Ectodermal cell (in vitro differentiated cells): ENCODE measurements at regions not wholly inside any gene's neighbourhood (a gene's known extent, or its start where the extent isn't known, plus 50 kb on each side); places are given as distances from the start of the nearest gene placed in this dataset.

Experiments used
- H3K27ac ChIP-seq: 2 replicates; pipeline ENCODE4 v1.7.0; 2013; ENCODE audit warnings: mild to moderate bottlenecking, low read depth, low read length; ENCODE audit not compliant: insufficient read depth, poor library complexity, severe bottlenecking
- H3K27me3 ChIP-seq: 2 replicates; pipeline ENCODE4 v1.7.0; 2013; ENCODE audit warnings: mild to moderate bottlenecking, low read length; ENCODE audit not compliant: insufficient read depth, control insufficient read depth, poor library complexity, severe bottlenecking
- H3K36me3 ChIP-seq: one replicate; pipeline ENCODE4 v1.7.0; 2013; ENCODE audit warnings: low read length; ENCODE audit not compliant: control insufficient read depth, insufficient read depth
- H3K4me1 ChIP-seq: one replicate; pipeline ENCODE4 v1.7.0; 2013; ENCODE audit warnings: low read length; ENCODE audit not compliant: control insufficient read depth, insufficient read depth
- H3K4me3 ChIP-seq: 2 replicates; pipeline ENCODE4 v1.7.0; 2013; ENCODE audit warnings: low read depth, low read length, control low read depth; ENCODE audit not compliant: insufficient read depth
- H3K9me3 ChIP-seq: 2 replicates; pipeline ENCODE4 v1.7.0; 2013; ENCODE audit warnings: mild to moderate bottlenecking, low read length, moderate library complexity; ENCODE audit not compliant: control insufficient read depth
- WGBS, 2 experiments: methylation state at CpG; one replicate each; pipeline ENCODE4 v1.1.7; 2013; ENCODE audit warnings: missing lambda C conversion rate in 2 of 2; 5-methylcytosine and 5-hydroxymethylcytosine counted together

DNA sequence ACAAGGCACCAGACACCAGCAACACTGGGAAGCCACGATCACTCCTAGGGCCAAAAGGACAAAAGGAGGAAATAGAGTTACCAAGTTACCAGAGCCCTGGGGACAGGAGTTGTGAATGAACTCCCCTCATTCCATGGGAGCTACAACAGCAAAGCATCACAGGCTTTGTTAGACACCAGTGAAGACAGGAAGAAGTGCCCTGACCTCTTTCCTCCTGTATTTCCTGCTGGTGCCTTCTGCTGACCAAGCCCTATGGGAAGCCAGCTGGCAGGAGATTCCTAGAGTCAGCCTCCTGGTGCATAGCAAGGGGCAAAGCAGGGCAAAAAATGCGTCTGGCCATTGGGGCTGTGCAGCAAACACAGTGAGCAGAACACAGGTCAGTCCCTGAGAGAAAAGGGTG, 374.7 kb downstream of the ZSWIM6 start:
- Histone ChIP-seq H3K27me3 (no peaks in the 10 kb centered on the region), H3K27ac (no peak overlapping the region), H3K36me3 (no peaks in the 10 kb centered on the region), H3K9me3 (no peaks in the 10 kb centered on the region), H3K4me1 (no peaks in the 10 kb centered on the region), H3K4me3 (no peak overlapping the region)
- WGBS, 2 experiments: 85 to 94% methylated on average over 2 of the region's 2 CpGs

GRCh38 chr5:61719124-61719523, 387.1 kb downstream of the ZSWIM6 start:
- Histone ChIP-seq H3K4me3 (no peak overlapping the region), H3K9me3 (no peaks in the 10 kb centered on the region), H3K27me3 (no peaks in the 10 kb centered on the region), H3K27ac (no peak overlapping the region), H3K36me3 (no peaks in the 10 kb centered on the region), H3K4me1 (no peaks in the 10 kb centered on the region)
- 60 to 94% methylated on average over 1 of the region's 1 CpG for WGBS, 2 experiments

GRCh38 chr5:61720829-61721228, 388.8 kb downstream of the ZSWIM6 start:
- Histone ChIP-seq H3K27me3 (no peaks in the 10 kb centered on the region), H3K9me3 (no peaks in the 10 kb centered on the region), H3K4me1 (no peaks in the 10 kb centered on the region), H3K4me3 (no peak overlapping the region), H3K27ac (no peak overlapping the region), H3K36me3 (no peaks in the 10 kb centered on the region)
- 93 to 100% methylated on average over 1 of the region's 1 CpG for WGBS, 2 experiments

GRCh38 chr5:61724102-61724501, 392.0 kb downstream of the ZSWIM6 start:
- WGBS, 2 experiments: 95 to 100% methylated on average over 1 to 2 of the region's 2 CpGs
- Histone ChIP-seq H3K27me3 (no peaks in the 10 kb centered on the region), H3K36me3 (no peaks in the 10 kb centered on the region), H3K4me3 (no peak overlapping the region), H3K27ac (no peak overlapping the region), H3K9me3 (no peaks in the 10 kb centered on the region), H3K4me1 (no peaks in the 10 kb centered on the region)

DNA sequence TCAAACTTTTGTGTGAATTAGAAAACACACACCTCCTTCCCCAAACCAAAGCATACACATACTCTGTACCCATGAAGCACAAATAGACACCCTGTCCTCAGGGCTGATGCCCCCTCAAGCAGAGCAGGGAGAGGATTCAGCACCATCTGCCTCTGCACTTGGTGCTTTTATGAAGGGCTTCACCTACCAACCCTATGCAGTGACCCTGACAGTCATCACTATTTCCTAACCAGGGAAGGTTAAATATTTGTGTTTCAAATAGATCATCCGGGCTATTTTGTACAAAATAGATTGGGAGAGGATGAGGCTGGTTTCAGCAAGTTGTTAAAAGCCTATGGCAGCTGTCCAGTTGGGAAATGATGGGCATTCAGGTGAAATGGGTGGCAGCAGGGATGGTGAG, 396.2 kb downstream of the ZSWIM6 start:
- 86 to 100% methylated on average over 1 of the region's 1 CpG for whole genome bisulfite sequencing, 2 experiments
- Histone ChIP-seq H3K9me3 (no peaks in the 10 kb centered on the region), H3K36me3 (no peaks in the 10 kb centered on the region), H3K4me3 (no peak overlapping the region), H3K27ac (no peak overlapping the region), H3K4me1 (peaks cover 7% of the 10 kb centered on the region), H3K27me3 (no peaks in the 10 kb centered on the region)

GRCh38 chr5:61730866-61731265, 398.8 kb downstream of the ZSWIM6 start:
- Histone ChIP-seq H3K4me3 (no peak overlapping the region), H3K27ac (no peak overlapping the region), H3K27me3 (no peaks in the 10 kb centered on the region), H3K9me3 (no peaks in the 10 kb centered on the region), H3K36me3 (no peaks in the 10 kb centered on the region), H3K4me1 (peaks cover 7% of the 10 kb centered on the region)
- whole genome bisulfite sequencing, 2 experiments: 41 to 43% methylated on average over 2 of the region's 3 CpGs

DNA sequence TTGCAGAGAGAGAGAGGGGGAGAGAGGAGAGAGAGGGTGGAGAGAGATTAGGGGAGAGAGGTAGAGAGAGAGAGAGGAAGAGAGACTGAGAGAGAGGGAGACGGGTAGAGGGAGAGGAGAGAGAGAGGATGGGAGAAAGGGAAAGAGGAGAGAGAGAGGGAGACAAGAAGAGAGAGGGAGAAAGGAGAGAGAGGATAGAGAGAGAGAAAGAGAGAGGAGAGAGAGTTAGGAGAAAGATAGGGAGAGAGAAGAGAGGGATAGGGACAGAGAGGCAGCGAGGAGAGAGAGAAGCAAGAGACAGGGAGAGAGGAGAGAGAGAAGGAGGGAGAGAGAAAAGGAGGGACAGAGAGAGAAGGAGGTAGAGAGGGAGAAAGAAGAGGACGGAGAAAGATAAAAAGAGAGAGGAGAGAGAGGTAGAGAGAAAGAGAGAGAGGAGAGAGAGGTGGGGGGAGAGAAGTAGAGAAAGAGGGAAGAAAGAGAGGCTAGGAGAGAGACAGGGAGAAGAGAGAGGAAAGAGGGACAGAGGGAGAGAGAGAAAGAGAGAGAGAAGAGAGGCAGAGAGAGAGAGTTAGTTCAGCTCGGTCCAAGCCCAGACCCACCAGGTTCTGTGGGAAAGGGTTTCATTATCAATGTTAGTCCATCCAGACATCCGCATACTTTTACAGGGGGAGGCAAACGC, 399.3 kb downstream of the ZSWIM6 start:
- Histone ChIP-seq H3K9me3 (no peaks in the 10 kb centered on the region), H3K4me1 (peaks cover 7% of the 10 kb centered on the region), H3K4me3 (no peak overlapping the region), H3K27ac (no peak overlapping the region), H3K27me3 (no peaks in the 10 kb centered on the region), H3K36me3 (no peaks in the 10 kb centered on the region)
- WGBS, 2 experiments: 63 to 66% methylated on average over 6 of the region's 6 CpGs

DNA sequence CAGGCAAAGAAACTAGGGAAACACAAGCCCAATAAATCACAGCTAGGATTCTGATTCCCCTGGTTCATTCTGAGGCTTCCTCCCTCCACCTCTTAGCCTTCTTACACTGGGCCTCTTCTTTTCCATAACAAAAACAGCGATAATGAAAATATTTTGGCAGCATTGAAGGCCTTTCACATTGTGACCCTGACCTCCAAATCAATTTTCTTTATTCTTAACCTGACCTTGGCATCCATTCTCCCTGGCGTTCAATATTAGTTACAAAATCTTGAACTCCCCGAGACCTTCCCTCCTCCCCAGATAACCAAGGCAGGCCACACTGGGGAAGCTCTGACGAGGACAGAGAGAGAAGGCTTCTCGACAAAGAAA, 399.9 kb downstream of the ZSWIM6 start:
- no peak overlapping the region for H3K27ac ChIP-seq
- WGBS, 2 experiments: 53 to 55% methylated on average over 5 of the region's 5 CpGs
- H3K4me1 ChIP-seq: peaks cover 7% of the 10 kb centered on the region
- H3K27me3 ChIP-seq: no peaks in the 10 kb centered on the region
- H3K4me3 ChIP-seq: no peak overlapping the region
- no peaks in the 10 kb centered on the region for H3K36me3 ChIP-seq
- H3K9me3 ChIP-seq: no peaks in the 10 kb centered on the region

GRCh38 chr5:61732369-61732768, 400.3 kb downstream of the ZSWIM6 start:
- Histone ChIP-seq H3K36me3 (no peaks in the 10 kb centered on the region), H3K4me1 (peaks cover 7% of the 10 kb centered on the region), H3K4me3 (no peak overlapping the region), H3K27me3 (no peaks in the 10 kb centered on the region), H3K9me3 (no peaks in the 10 kb centered on the region), H3K27ac (no peak overlapping the region)
- WGBS, 2 experiments: 52 to 57% methylated on average over 9 to 12 of the region's 12 CpGs

- Histone ChIP-seq H3K27me3 (no peaks in the 10 kb centered on the region), H3K36me3 (no peaks in the 10 kb centered on the region), H3K4me1 (peaks cover 7% of the 10 kb centered on the region), H3K27ac (no peak overlapping the region), H3K4me3 (no peak overlapping the region), H3K9me3 (no peaks in the 10 kb centered on the region)
- 76 to 80% methylated on average over 18 of the region's 18 CpGs for WGBS, 2 experiments
These were observed 400.7 kb downstream of the ZSWIM6 start for GRCh38 chr5:61732796-61733195.

DNA sequence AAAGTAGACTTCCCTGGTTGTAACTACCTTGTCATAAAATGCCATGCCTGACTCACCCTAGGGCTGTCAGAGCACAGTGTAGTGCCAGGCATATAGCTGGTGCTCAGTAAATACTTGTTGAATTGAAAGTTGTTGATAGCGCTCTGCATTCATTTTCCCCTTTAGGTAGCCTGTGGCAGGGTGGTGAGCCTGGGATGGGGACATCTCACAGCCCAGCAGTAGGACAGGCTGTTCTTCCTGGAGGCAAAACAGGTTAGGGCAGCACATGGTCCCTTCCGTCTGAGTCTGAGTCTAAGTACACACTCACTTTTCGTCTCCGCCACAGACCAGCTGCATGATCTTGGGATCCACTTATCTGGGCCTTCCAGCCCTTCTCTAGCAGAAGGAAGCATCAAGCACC, 401.9 kb downstream of the ZSWIM6 start:
- peaks cover 7% of the 10 kb centered on the region for H3K4me1 ChIP-seq
- 93 to 94% methylated on average over 4 of the region's 4 CpGs for WGBS, 2 experiments
- H3K4me3 ChIP-seq: no peak overlapping the region
- H3K27me3 ChIP-seq: no peaks in the 10 kb centered on the region
- H3K27ac ChIP-seq: no peak overlapping the region
- H3K9me3 ChIP-seq: no peaks in the 10 kb centered on the region
- H3K36me3 ChIP-seq: no peaks in the 10 kb centered on the region
